HG02623 (cell line): ENCODE measurements at regions not wholly inside any gene's neighbourhood (a gene's known extent, or its start where the extent isn't known, plus 50 kb on each side); places are given as distances from the start of the nearest gene placed in this dataset.

Source experiments
- ATAC-seq: cut with Tn5 transposase; IDR thresholded peaks from one replicate; pipeline ENCODE4 v1.9.1; 2021; ENCODE audit warnings: moderate library complexity; ENCODE audit not compliant: unreplicated experiment

DNA sequence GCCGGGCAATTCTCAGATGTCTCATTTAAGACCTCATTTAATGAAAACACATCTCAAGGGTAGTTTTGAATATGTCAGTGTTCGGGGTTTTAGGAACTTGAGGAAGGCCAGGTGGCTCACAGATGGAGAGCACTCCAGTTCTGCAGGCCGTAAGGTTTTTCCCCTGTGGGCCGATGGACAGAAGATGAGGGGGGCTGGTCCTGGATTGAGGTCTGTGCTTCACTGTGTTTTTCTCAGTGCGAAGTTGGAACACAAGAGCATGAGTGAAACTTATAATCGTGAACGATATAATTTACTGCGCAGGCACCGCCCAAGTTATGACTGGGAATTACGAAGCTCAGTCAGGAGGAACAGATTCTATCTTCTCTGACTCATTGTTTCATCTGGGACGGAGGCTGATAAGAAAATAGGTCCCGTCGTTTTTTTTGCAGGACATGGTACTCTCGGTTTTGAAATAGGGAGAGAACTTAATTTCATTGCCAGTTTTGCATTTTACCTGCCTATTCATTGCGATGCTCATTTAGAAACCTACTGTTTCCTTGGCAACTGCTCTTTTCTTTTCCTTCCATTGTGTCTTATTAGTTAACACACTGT lies 591.0 kb upstream of the PFKP start:
- ATAC-seq: no peak

DNA sequence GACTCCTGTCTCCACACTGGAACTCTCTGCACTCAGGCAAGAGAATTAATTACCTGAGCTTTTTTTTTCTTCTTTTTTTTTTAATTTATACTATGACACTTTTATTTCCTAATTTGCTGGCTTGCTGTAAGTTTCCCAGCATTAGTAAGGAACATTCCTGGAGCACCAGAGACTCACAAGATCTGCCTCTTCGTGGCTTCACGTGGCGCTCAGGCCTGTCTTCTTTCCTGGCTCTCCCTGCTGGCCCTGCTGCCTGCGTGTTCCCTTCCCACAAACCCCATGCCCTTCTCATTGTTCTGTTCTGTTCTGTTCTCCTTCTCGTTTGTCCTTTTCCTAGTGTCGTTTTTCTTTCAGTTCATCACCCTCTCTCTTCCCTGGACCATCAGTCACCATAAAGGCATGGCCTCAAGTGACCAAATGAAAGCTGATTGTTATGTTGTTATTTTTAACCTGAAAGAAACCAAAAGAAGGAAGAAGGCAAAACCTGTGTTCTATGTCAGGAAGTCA lies 591.6 kb upstream of the PFKP start:
- ATAC-seq: no peak

DNA sequence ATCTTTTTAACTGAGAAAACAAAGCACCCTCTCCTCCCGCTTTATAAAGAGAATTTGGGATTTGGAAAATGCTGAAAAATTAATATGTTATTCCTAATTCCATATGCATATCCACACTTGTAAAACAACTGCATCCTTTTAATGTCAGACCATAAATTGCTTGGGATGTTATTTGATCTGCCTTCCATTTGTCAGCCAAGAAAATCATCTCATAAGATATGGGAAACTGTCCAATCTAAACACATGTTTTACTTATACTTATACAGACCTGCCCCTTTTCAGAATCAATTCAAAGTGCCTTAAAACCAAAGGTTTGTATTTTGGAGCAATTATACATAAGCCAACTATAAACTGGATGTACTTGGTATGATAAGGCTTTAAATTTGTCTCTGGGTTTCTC lies 595.5 kb upstream of the PFKP start:
- no peak for ATAC-seq

DNA sequence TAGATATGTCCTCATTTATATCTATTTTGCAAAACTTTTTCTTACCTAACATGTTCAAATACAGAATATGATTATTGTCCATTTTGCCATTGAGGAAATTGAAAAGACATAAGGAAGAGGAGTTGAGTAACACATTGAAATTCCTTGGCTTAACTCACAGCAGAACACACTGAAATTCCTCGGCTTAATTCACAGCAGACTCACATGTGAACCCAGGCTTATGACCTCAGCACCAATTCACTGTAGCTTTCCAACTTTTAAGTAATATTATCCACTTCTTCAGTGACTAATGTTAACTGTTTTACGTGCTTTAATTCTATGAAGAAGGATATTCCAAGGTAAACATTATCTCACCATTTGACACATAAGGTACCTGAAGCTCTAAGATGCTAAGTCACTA lies 597.5 kb upstream of the PFKP start:
- ATAC-seq: no peak

DNA sequence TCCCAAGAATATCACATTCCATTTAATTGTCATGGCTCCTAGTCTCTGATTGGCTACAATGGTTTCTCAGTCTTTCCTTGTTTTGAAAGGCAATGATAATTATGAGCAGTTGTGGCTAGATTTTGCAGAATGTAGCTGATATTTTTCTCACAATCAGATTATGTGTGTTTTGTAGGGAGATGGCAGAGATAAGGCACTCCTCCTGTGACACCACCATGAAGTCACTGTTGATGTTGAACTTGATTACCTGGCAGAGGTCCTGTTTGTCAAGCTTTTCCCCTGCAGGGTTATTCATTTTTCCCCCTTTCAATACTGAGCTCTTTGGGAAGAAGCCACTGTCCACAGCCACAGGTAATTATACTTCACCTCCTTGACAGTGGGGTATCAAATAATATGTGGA lies 602.9 kb upstream of the PFKP start:
- no peak for ATAC-seq

DNA sequence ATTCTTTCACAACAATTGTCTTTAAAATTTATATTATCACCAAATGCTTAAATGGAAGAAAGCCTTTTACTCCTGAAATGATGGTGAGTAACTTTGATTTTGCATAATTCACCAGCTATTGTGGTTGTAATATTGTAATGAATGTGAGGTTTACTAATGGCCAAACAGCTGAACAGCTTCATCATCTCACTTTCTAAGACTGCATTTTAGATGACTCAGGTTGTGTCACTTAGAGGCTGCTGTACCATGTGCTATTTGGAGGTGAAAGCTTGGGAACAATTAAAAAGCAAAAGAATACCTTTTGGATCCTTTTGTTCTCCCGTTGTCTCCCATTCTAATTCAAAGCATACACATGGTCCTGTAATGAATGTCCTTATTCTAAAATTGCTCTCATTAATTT lies 604.0 kb upstream of the PFKP start:
- no peak for ATAC-seq

DNA sequence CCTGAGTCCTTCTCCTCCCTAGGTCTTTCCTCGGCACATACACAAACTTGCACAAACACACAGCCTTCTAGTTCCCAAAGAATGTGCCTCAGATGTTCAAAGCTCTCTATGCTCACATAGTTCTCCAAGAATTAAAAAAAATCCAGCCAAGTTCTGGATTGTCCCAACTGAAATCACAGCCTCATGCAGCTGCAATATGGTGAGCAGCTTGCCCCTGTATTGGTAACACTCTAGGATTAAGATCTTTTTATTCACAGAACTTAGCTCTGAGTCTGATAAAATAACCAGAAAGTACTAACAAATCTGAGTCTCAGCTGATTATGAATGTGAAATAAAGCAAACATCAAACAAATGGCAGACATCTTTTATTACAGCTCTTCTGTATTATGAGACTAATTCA lies 604.8 kb upstream of the PFKP start:
- no peak for ATAC-seq

DNA sequence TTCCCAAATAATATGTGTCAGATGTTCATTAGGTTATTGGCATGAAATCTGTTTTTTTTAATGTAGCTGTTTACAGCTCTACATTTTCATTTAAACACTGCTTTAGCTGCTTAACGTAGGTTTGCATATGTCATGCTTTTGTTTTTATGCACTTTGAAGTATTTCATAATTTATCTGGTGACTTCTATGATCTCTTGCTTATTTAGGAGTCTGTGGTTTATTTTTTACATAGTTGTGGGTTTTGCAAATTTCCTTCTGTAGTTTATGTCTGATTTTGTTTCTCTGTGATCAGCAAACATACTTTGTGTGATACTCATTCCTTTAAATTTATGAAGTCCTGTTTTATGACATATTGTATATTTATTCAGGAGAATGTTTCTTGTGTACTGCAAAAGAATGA lies 606.5 kb upstream of the PFKP start:
- no peak for ATAC-seq

DNA sequence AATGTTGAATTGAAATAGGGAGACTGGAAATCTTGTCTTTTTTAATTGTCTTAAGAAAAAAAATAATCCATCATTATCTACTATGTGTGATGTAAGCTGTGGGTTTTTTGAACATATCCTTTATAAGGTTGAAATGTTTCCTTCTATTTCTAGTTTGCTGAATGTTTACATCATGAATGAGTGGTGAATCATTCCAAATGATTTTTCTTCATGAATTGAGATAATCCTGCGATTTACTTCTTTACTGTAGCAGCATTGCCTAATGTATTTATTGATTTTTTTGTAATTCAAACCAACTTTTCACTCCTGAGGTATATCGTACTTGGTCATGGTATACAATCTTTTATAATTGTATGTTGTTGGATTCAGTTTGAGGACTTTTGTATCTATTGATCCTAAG lies 607.6 kb upstream of the PFKP start:
- no peak for ATAC-seq

DNA sequence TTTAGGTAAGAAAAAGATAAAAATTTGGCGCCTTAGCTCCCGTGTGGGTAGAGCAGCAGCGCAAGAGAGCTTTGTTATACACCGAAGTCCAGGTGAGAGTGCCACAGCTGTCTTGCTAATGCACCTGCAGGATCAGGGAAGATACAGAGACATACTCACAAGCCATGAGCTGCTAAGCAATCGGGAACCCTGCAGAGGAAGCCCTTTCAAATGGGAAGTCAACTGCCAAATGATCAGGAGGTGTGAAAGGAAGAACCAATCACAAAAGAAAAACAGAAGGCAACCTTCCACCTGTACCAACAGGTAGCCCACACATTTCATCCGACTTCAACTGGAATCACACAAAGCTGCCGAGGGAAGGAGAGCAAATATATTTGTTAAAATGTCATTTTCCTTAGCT lies 610.5 kb upstream of the PFKP start:
- no peak for ATAC-seq

DNA sequence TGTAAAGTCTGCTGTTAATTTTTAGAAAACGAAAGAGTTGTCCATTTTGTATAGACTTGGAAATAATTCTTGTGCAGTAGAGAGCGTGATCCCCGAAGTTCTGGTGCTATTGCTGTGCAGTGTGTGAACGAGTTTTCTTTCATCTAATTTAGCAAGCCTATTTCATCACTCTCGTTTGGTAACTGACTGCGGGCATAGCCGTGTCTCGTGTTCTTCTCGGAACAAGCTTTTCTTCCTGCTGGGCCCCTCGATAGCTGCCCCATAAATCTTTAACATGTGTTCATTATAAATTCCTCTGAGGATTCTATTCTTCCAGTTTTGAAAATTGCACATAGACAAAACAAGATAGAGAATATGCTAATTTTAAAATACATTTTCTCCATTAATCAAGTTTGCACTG lies 622.0 kb upstream of the PFKP start:
- ATAC-seq: no peak

DNA sequence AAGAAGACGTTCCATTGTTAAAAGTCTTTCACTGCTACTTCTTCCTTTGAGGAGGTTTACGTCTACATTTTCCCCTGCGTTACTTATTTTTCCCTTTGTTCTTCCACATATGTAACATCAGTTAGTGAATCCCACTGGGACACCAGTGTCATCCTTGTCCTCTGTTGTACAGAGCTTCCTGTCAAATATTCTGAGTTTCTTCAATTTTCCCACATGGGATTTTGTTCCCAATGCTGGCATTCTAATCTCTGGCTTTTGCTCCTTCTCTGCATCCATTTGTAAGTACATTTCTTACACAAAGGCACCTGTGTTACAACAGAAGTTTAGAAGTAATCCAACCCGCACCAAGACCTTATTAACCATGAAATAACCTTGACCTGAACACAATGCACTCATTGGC lies 627.4 kb upstream of the PFKP start:
- ATAC-seq: no peak

DNA sequence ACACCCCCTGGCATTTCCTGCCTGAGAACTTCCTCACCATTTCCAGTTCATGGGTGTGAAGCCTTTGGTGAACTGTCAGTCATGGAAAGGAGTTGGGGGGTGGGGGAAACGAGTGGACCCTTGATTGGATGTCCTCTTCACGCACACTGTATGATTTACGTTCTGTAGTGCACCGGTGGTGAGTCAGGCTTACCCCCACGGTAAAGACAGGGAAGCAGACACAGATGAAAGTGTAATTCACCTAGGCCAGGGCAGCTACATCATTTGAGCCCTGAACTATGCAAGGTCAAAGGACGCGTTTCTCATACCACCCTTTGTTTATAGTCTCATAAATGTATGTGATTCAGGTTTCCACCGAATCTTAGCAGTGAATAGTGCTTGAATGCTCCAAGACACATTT lies 628.3 kb upstream of the PFKP start:
- no peak for ATAC-seq

DNA sequence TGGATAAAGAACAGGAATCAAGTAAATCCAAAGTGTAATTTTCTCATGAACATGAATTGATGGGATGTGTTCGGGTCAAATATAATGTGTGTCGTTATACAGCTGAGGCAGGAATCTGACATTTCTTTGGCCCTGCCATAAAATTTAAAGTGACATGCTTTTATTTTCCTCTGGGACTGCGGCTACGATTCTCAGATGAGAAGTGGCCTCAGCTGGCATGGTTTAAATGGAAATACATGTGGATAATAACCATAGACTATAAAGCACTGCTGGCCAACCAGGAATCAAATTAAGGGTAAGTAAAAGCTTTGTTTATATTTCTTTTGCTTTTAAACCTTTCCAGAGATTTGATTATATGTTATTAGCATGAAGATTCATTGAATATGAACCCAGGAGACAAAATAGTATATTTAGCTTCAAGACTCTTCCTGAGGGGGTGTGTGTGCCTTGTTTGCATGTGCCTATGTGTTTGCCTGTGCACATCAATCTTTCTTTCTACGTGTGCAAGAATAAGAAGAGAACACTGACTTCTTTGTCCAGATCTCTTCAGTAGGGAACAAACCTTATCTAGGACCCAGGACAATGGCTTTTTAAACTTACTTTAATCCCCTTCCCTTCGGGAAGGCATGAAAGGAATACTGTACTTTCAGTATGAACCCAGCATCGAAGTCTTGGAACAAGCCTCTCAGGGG lies 629.0 kb upstream of the PFKP start:
- no peak for ATAC-seq

DNA sequence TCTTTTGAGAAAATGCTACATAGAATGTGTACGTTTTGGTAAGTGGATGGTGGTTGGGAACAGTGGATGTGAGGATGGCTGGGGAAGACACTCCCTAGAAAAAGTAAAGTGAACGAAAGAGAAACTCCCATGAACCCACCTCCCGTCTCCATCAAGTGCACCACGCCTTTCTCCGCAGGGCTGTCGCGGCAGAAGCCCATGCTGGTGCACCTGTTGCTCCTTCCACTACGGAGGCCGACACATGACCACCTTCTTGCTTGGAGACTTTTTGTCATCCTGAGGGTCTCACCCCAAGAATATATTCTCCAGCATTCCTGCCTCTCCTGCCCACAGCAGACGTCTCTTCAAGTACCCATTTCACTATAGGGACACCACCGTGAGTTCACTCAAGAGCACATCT lies 630.4 kb upstream of the PFKP start:
- ATAC-seq: no peak

DNA sequence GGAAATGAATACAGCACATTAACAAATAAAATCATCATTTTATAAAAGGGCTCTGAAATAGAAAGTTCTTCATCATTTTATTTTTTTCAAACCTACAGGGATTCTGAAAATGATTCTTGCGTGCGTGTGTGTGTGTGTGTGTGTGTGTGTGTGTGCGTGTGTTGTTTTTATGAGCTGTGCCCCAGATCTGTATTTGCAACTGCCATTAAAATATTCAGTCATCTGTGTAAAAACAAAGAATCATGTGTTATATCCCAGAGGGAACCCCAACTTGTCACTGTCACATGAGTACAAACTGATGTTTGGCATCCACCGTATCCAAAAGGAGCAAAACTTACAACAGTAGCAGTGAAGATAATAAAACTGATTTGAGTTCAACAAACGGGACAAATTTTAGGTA lies 635.4 kb upstream of the PFKP start:
- ATAC-seq: no peak

DNA sequence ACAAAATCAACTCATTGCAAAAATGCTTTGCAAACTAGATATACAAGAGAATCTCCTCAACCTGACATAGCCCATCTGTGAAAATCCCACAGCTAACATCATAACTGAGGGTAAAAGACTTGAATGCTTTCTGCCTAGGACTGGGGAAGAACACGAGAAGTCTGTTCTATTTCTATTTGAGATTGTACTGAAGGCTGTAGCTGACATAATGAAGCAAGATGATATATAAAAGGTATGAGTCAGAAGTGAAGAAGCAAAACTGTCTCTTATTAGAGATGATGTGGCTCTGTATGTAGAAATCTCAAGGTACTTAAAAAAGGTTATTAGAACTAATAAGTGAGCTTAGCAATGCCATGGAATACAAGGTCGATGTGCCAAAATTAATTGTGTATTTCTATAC lies 639.9 kb upstream of the PFKP start:
- ATAC-seq: no peak

DNA sequence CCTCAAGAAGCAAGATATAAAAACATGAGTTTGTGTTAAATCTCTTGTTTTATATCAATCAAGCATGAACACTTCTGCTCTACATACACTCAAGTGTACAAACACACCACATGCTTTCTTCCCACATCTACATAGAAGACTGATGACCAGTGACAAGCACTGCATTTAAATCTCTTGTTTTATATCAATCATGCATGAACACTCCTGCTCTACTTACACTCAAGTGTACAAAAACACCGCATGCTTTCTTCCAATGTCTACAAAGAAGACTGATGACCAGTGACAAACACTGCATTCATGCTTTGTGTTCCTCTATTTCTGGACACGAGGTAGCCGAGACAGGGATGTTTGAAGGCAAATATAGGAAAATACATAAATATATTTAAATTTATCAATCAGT lies 642.0 kb upstream of the PFKP start:
- ATAC-seq: no peak

DNA sequence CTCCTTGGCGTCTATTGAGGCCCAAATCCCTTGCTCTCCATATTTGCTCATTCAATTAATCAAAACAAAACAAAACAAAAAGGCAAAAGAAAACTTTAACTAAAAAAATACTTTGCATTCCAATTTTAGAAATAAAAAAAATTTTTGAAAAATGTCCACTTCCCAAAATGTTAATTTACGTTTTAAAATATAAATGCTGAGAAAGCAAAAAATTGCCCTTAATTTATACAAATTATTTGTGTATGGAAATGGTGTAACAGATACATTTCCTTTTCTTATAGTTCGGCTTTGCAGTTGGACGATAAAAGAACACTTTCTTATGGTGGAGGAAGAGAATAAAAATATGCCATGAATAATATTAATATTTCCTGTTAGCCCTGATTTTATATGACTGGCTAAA lies 652.8 kb upstream of the PFKP start:
- no peak for ATAC-seq

DNA sequence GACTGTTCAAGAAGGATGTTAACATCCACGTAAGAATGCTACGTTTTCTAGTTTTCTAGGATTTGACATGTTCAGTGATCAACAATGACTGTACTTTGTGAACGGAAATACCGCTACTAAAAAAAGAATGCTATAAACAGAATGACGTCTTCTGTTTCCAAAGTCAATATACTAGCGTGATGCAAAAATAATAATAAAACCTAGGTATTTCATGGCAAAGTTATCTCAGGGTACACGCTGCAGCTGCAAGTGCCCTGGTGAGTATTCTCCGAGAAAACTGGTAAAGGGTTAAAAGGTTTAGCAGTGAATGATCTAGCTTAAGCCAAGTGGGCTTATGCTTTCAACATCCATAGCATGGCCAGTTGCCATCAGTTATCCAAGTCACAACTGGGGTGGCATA lies 653.3 kb upstream of the PFKP start:
- no peak for ATAC-seq

DNA sequence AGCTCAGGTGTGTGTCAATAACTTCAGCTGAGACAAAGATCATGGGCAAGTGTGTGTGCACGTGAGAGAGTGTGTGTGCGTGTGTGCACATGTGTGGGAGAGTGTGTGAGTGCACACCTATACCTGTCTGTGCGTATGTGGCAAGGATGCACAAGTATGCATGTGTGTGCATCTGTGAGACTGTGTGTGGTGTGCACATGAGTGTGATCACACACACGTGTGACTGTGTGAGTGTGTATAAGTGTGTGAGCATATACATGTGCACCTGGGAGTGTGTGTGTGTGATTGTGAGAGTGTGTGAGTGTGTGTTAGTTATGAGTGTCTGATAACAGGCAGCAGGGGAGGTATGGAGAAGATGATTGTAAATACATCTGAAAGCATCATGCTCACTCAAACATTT lies 657.3 kb upstream of the PFKP start:
- no peak for ATAC-seq

DNA sequence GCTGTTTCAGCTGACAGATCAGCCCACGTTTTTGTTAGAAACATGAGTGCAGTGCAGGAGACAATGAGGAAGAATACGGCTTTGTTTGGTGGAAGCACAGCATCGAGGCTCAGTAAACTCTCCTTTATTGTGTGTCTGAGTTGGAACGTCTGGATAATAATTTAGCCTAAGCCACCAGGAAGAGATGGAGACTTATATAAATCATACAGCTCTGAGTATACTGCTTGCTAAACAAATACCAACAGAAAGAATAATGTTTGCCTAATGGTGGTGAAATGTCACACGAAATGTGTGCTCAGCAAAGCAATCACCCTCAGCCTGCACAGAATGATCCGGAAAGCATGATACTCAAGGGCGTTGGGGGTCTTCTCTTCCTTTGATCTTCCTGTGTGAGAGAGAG lies 664.1 kb upstream of the ADARB2 start:
- ATAC-seq: no peak

DNA sequence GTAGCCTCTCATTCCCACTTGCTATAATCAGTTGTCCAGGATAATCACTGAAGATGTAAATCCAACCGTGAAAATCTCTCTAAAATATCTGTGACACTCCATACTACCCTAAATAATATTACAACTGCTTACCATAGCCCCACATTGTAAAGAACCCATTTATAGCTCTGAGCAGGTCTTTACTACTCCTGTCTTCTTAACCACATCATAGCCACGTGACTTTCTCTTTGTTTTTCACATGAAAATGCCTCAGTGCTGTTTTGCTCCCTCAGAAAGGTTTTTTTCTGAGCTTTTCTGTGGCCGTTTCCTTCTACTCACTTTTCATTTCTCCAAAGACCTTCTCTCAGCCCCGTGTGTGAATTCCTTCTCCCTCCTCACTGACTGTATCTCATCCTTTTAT lies 662.2 kb upstream of the ADARB2 start:
- no peak for ATAC-seq
